Tibial nerve (tissue), 4 donors: ENCODE measurements at regions not wholly inside any gene's neighbourhood (a gene's known extent, or its start where the extent isn't known, plus 50 kb on each side); places are given as distances from the start of the nearest gene placed in this dataset.

Experiments used
- DNase-seq, 2 donors: peaks; one replicate each; pipeline ENCODE4 v3.0.0-alpha.2; 2019; ENCODE audit warnings: low spot score in 2 of 2
- H3K27ac ChIP-seq, 4 donors: fragments of 200-600 bp; sonication (generic) in 3 of 4; one replicate each; pipeline ENCODE4 v1.5.1; 2017 to 2019; ENCODE audit warnings: mild to moderate bottlenecking in 1 of 4
- H3K27me3 ChIP-seq, 2 donors: fragments of 200-600 bp; sonication (generic) in 1 of 2; one replicate each; pipeline versions ENCODE4 v1.5.1 to v1.6.0; 2017 to 2019
- H3K36me3 ChIP-seq, 3 donors: fragments of 200-600 bp; sonication (generic); one replicate each; pipeline ENCODE4 v1.5.1; 2018 to 2019
- H3K4me1 ChIP-seq, 4 donors: fragments of 200-600 bp; sonication (generic) in 3 of 4; one replicate each; pipeline ENCODE4 v1.5.1; 2017 to 2019
- H3K4me3 ChIP-seq, 4 donors: fragments of 200-600 bp; sonication (generic) in 3 of 4; one replicate each; pipeline ENCODE4 v1.5.1; 2017 to 2019; ENCODE audit warnings: mild to moderate bottlenecking in 1 of 4, moderate library complexity in 1 of 4
- H3K9me3 ChIP-seq, 4 donors: fragments of 200-600 bp; sonication (generic) in 3 of 4; one replicate each; pipeline ENCODE4 v1.5.1; 2017 to 2019
- CTCF ChIP-seq, 5 experiments: fragments of 200-600 bp in 3 of 5; fragments of 450-650 bp in 2 of 5; sonication (generic) in 3 of 5; IDR thresholded peaks; one replicate each; pipeline ENCODE4 v1.5.1; 2016 to 2019; ENCODE audit warnings: antibody characterized with exemption in 5 of 5, mild to moderate bottlenecking in 3 of 5, moderate library complexity in 2 of 5
- EP300 ChIP-seq, 2 donors: sonication (generic); formaldehyde crosslinking; IDR thresholded peaks; one replicate each; pipeline ENCODE4 v1.6.1; 2017; ENCODE audit warnings: antibody characterized with exemption in 2 of 2, mild to moderate bottlenecking in 1 of 2
- POLR2A ChIP-seq, 2 donors: fragments of 450-650 bp; IDR thresholded peaks; one replicate each; pipeline ENCODE4 v1.6.1; 2017; ENCODE audit warnings: antibody characterized with exemption in 2 of 2, mild to moderate bottlenecking in 2 of 2, moderate library complexity in 2 of 2
- WGBS, 2 donors: methylation state at CpG; one replicate each; pipeline ENCODE4 v1.1.5; 2018; 5-methylcytosine and 5-hydroxymethylcytosine counted together

- no peak for DNase-seq
Observed at GRCh38 chr15:87238451-87239068, 1018.0 kb downstream of the NTRK3 start.

DNA sequence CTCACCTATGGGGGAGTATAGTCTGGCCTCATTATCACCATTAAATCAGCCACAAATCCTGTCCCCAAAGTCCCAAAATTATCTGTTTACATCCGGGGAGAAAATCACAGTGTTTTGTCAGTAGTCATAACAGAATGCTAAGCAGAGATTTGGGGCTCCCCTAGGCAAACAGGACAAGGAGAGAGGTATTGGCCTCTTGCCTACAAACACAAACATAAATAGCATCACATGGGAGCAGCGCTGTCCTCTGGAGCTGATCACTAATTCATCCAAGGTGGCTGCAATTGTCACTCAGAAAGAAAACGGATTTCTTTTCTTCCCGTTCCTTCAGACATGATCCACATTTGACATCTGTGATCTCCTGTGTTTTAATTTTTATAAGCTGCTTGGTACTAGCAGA is 1028.1 kb downstream of the NTRK3 start:
- no peak overlapping the region for H3K4me3 ChIP-seq
- no peaks in the 10 kb centered on the region for H3K27me3 ChIP-seq
- 39 to 47% methylated on average over 4 of the region's 4 CpGs for WGBS, 2 donors
- peaks cover 0 to 12% (median 0%) of the 10 kb centered on the region in 4 donors for H3K9me3 ChIP-seq
- no peak overlapping the region for H3K27ac ChIP-seq
- TF ChIP-seq POLR2A (IDR thresholded peaks at IDR 0.05): no peak
- no peak for TF ChIP-seq EP300 (IDR thresholded peaks at IDR 0.05)
- TF ChIP-seq CTCF (IDR thresholded peaks at IDR 0.05): no peak
- no peaks in the 10 kb centered on the region for H3K36me3 ChIP-seq
- no peaks in the 10 kb centered on the region for H3K4me1 ChIP-seq
- DNase-seq: no peak

More at GRCh38 chr15:87238451-87239068, 1018.0 kb downstream of the NTRK3 start:
- Histone ChIP-seq H3K36me3 (no peaks in the 10 kb centered on the region), H3K9me3 (peaks cover 0 to 7% (median 0%) of the 10 kb centered on the region in 4 donors), H3K27ac (no peak overlapping the region), H3K27me3 (no peaks in the 10 kb centered on the region), H3K4me3 (no peak overlapping the region), H3K4me1 (no peaks in the 10 kb centered on the region)
- WGBS, 2 donors: 87 to 96% methylated on average over 1 of the region's 1 CpG
- TF ChIP-seq POLR2A (IDR thresholded peaks at IDR 0.05) (no peak), CTCF (IDR thresholded peaks at IDR 0.05) (no peak), EP300 (IDR thresholded peaks at IDR 0.05) (no peak)

- peaks cover 0 to 12% (median 0%) of the 10 kb centered on the region in 4 donors for H3K9me3 ChIP-seq
- no peak overlapping the region for H3K27ac ChIP-seq
- no peaks in the 10 kb centered on the region for H3K27me3 ChIP-seq
- no peak for DNase-seq
- no peaks in the 10 kb centered on the region for H3K36me3 ChIP-seq
- 43 to 58% methylated on average over 4 of the region's 4 CpGs for WGBS, 2 donors
- H3K4me3 ChIP-seq: no peak overlapping the region
- no peaks in the 10 kb centered on the region for H3K4me1 ChIP-seq
- no peak for TF ChIP-seq POLR2A (IDR thresholded peaks at IDR 0.05)
- TF ChIP-seq CTCF (IDR thresholded peaks at IDR 0.05): no peak
- no peak for TF ChIP-seq EP300 (IDR thresholded peaks at IDR 0.05)
Observed at GRCh38 chr15:87227846-87228245, 1028.7 kb downstream of the NTRK3 start.

DNA sequence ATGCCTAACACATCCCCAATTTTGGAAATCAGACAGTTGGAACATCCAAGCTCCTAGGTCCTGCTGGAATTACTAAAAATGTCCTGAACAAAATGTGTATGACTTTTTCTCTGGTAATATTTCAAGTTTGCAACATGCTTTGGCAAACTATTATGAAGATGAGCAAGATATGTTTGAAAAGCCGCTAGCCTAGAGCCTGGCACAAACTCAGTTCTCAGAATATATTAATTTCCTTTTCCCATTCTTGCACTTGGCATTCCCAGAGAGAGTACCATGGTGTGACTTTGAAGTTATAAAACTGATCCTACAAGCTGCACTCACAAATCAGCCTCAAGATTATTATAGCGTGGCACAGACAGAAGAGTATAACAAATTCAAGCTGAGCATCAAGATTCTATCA is 1031.1 kb downstream of the NTRK3 start:
- Histone ChIP-seq H3K9me3 (peaks cover 0 to 6% (median 0%) of the 10 kb centered on the region in 4 donors), H3K4me3 (no peak overlapping the region), H3K27ac (no peak overlapping the region), H3K27me3 (no peaks in the 10 kb centered on the region), H3K36me3 (no peaks in the 10 kb centered on the region), H3K4me1 (no peaks in the 10 kb centered on the region)
- DNase-seq: no peak
- TF ChIP-seq EP300 (IDR thresholded peaks at IDR 0.05) (no peak), POLR2A (IDR thresholded peaks at IDR 0.05) (no peak), CTCF (IDR thresholded peaks at IDR 0.05) (no peak)
- 94 to 97% methylated on average over 2 of the region's 2 CpGs for WGBS, 2 donors

DNA sequence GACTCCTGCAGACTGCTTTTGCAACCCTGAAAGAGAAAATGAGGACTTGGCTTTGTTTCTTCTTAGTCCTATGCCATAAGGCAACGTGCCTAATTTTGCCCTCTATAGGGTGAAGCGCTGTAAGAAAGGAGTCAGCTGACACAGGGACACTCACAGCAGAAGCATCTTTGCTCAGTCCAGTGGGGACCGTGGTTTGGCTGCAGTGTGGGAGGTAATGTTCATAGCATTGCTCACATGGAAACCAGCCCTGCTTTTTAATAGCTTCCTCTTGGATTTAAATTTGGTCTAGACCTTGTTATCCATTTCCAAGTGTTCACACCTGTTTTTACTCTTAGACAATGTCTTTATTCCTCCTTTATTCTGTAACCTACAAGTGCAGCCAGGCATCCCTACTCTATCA is 1032.1 kb downstream of the NTRK3 start:
- no peak for TF ChIP-seq POLR2A (IDR thresholded peaks at IDR 0.05)
- no peak for TF ChIP-seq EP300 (IDR thresholded peaks at IDR 0.05)
- no peak for TF ChIP-seq CTCF (IDR thresholded peaks at IDR 0.05)
- 66 to 73% methylated on average over 3 of the region's 3 CpGs for WGBS, 2 donors
- no peaks in the 10 kb centered on the region for H3K9me3 ChIP-seq
- H3K36me3 ChIP-seq: no peaks in the 10 kb centered on the region
- no peaks in the 10 kb centered on the region for H3K4me1 ChIP-seq
- no peak overlapping the region for H3K27ac ChIP-seq
- H3K4me3 ChIP-seq: no peak overlapping the region
- no peaks in the 10 kb centered on the region for H3K27me3 ChIP-seq
- DNase-seq: no peak
